HepG2 (cell line): ENCODE measurements at regions not wholly inside any gene's neighbourhood (a gene's known extent, or its start where the extent isn't known, plus 50 kb on each side); places are given as distances from the start of the nearest gene placed in this dataset.

Experiments
- ARID4A ChIP-seq: sonication (generic); formaldehyde crosslinking; IDR thresholded peaks from 2 replicates; pipeline ENCODE4 v1.5.0; 2020; ENCODE audit warnings: mild to moderate bottlenecking, missing genetic modification reagents, borderline replicate concordance
- BRCA1 ChIP-seq: sonication (generic); formaldehyde crosslinking; IDR thresholded peaks from 2 replicates; pipeline ENCODE4 v1.4.0; 2020; ENCODE audit warnings: missing genetic modification reagents
- CREBL2 ChIP-seq: sonication (generic); formaldehyde crosslinking; IDR thresholded peaks from 2 replicates; pipeline ENCODE4 v1.8.1; 2023; ENCODE audit warnings: missing genetic modification reagents, mild to moderate bottlenecking, borderline replicate concordance
- ZNF275 ChIP-seq: sonication (generic); formaldehyde crosslinking; IDR thresholded peaks from 2 replicates; pipeline ENCODE4 v1.8.0; 2022; ENCODE audit warnings: missing genetic modification reagents, mild to moderate bottlenecking, inconsistent platforms, borderline replicate concordance
- ZSCAN20 ChIP-seq: sonication (generic); formaldehyde crosslinking; IDR thresholded peaks from 2 replicates; pipeline ENCODE4 v1.4.0; 2020; ENCODE audit warnings: missing genetic modification reagents, mild to moderate bottlenecking, borderline replicate concordance
- TF ChIP-seq, protein P1 (sequence below), 2 experiments: sonication (generic) in 1 of 2; formaldehyde crosslinking in 1 of 2; IDR thresholded peaks; 2 replicates each; pipeline versions ENCODE4 v1.6.1 to v1.9.0; 2014 to 2022; ENCODE audit warnings: antibody characterized with exemption in 1 of 2, borderline replicate concordance in 1 of 2, inconsistent platforms in 1 of 2, low read depth in 1 of 2, missing genetic modification reagents in 1 of 2
- TF ChIP-seq, protein P2 (sequence below): sonication (generic); formaldehyde crosslinking; IDR thresholded peaks from 2 replicates; pipeline ENCODE4 v1.5.0; 2020; ENCODE audit warnings: mild to moderate bottlenecking, missing genetic modification reagents, borderline replicate concordance
- TF ChIP-seq, protein P3 (sequence below): sonication (generic); formaldehyde crosslinking; IDR thresholded peaks from 2 replicates; pipeline ENCODE4 v1.4.0; 2020; ENCODE audit warnings: missing genetic modification reagents

DNA sequence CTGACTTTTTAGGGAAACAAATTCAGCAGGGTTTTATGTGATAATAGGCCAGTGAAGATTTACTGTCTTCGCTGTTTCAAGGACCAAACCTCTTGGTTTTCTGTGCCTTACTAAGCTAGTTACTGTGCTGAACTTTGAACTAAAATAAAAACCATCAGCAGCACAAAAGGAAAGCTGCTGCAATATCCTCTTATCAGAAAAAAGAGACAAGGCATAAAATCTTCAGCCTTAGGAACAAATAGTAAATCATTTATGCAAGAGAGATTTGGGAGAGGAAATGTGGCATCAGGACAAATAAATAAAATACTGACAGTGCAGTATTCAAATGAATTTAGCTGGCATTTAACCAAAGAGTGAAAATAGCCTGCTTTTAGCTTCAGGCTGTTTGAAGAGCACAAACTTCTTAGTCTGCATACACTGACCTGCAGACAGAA, 64.1 kb upstream of the EHBP1 start (continued):
- TF ChIP-seq ARID4A (CRISPR knock-in tag) (no peak), BRCA1 (CRISPR knock-in tag) (no peak), ZNF275 (CRISPR knock-in tag) (no peak), CREBL2 (no peak), ZSCAN20 (CRISPR knock-in tag) (no peak)
- TF ChIP-seq, protein P1, sequence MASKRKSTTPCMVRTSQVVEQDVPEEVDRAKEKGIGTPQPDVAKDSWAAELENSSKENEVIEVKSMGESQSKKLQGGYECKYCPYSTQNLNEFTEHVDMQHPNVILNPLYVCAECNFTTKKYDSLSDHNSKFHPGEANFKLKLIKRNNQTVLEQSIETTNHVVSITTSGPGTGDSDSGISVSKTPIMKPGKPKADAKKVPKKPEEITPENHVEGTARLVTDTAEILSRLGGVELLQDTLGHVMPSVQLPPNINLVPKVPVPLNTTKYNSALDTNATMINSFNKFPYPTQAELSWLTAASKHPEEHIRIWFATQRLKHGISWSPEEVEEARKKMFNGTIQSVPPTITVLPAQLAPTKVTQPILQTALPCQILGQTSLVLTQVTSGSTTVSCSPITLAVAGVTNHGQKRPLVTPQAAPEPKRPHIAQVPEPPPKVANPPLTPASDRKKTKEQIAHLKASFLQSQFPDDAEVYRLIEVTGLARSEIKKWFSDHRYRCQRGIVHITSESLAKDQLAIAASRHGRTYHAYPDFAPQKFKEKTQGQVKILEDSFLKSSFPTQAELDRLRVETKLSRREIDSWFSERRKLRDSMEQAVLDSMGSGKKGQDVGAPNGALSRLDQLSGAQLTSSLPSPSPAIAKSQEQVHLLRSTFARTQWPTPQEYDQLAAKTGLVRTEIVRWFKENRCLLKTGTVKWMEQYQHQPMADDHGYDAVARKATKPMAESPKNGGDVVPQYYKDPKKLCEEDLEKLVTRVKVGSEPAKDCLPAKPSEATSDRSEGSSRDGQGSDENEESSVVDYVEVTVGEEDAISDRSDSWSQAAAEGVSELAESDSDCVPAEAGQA (IDR thresholded peaks at IDR 0.05; ENCODE audit: low read depth) = no peak
- TF ChIP-seq, protein P1 (CRISPR knock-in tag; IDR thresholded peaks at IDR 0.05; ENCODE audit: borderline replicate concordance) = no peak
- TF ChIP-seq, protein P2, sequence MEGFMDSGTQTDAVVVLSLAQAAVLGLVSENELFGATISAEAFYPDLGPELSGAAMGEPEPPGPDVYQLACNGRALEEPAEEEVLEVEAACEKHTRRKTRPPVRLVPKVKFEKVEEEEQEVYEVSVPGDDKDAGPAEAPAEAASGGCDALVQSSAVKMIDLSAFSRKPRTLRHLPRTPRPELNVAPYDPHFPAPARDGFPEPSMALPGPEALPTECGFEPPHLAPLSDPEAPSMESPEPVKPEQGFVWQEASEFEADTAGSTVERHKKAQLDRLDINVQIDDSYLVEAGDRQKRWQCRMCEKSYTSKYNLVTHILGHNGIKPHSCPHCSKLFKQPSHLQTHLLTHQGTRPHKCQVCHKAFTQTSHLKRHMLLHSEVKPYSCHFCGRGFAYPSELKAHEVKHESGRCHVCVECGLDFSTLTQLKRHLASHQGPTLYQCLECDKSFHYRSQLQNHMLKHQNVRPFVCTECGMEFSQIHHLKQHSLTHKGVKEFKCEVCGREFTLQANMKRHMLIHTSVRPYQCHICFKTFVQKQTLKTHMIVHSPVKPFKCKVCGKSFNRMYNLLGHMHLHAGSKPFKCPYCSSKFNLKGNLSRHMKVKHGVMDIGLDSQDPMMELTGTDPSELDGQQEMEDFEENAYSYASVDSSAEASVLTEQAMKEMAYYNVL (CRISPR knock-in tag) = no peak
- TF ChIP-seq, protein P3, sequence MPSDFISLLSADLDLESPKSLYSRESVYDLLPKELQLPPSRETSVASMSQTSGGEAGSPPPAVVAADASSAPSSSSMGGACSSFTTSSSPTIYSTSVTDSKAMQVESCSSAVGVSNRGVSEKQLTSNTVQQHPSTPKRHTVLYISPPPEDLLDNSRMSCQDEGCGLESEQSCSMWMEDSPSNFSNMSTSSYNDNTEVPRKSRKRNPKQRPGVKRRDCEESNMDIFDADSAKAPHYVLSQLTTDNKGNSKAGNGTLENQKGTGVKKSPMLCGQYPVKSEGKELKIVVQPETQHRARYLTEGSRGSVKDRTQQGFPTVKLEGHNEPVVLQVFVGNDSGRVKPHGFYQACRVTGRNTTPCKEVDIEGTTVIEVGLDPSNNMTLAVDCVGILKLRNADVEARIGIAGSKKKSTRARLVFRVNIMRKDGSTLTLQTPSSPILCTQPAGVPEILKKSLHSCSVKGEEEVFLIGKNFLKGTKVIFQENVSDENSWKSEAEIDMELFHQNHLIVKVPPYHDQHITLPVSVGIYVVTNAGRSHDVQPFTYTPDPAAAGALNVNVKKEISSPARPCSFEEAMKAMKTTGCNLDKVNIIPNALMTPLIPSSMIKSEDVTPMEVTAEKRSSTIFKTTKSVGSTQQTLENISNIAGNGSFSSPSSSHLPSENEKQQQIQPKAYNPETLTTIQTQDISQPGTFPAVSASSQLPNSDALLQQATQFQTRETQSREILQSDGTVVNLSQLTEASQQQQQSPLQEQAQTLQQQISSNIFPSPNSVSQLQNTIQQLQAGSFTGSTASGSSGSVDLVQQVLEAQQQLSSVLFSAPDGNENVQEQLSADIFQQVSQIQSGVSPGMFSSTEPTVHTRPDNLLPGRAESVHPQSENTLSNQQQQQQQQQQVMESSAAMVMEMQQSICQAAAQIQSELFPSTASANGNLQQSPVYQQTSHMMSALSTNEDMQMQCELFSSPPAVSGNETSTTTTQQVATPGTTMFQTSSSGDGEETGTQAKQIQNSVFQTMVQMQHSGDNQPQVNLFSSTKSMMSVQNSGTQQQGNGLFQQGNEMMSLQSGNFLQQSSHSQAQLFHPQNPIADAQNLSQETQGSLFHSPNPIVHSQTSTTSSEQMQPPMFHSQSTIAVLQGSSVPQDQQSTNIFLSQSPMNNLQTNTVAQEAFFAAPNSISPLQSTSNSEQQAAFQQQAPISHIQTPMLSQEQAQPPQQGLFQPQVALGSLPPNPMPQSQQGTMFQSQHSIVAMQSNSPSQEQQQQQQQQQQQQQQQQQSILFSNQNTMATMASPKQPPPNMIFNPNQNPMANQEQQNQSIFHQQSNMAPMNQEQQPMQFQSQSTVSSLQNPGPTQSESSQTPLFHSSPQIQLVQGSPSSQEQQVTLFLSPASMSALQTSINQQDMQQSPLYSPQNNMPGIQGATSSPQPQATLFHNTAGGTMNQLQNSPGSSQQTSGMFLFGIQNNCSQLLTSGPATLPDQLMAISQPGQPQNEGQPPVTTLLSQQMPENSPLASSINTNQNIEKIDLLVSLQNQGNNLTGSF (CRISPR knock-in tag) = no peak
